ENCODE measurements at regions not wholly inside any gene's neighbourhood (a gene's known extent, or its start where the extent isn't known, plus 50 kb on each side); places are given as distances from the start of the nearest gene placed in this dataset.

GRCh38 chr5:142391058-142391845 is 66.4 kb upstream of the SPRY4 start:
- no peak for DNase-seq
- H3K9me3 ChIP-seq (ENCODE audit: insufficient read depth, low read depth): peaks cover 7% of the 10 kb centered on the region
- H3K4me1 ChIP-seq (replicated peaks; ENCODE audit: insufficient read depth): peaks cover 70% of the 10 kb centered on the region
- intact Hi-C loops (cut with micrococcal nuclease; ENCODE audit: unreplicated experiment): no loop called here
- ChIA-PET CTCF (no interaction called here), POLR2A (ENCODE audit: unreplicated experiment) (no interaction called here)
- peaks cover 55% of the 10 kb centered on the region for H3F3A ChIP-seq (ENCODE audit: insufficient read depth, low read depth)
- H3K4me3 ChIP-seq: peak overlapping the region; percentile 36; the same call in 1 of the 2 replicates
- no peaks in the 10 kb centered on the region for H4K20me1 ChIP-seq (ENCODE audit: insufficient read depth)
- no TSS peak for BruUV-seq (replicated peaks)
- H3K9me2 ChIP-seq (ENCODE audit: insufficient read depth): no peaks in the 10 kb centered on the region
- peaks cover 27% of the 10 kb centered on the region for H3K36me3 ChIP-seq (ENCODE audit: low read depth)
- no peaks in the 10 kb centered on the region for H3K27me3 ChIP-seq (ENCODE audit: insufficient read depth, low read depth)
- TF ChIP-seq EZH2 (IDR thresholded peaks at IDR 0.05; ENCODE audit: low read depth) (no peak), CTCF (conservative IDR thresholded peaks at IDR 0.05) (no peak)
- H3K27ac ChIP-seq: peak overlapping the region; percentile 94
- no peak overlapping the region for H2AFZ ChIP-seq
- peaks cover 19% of the 10 kb centered on the region for H3K79me2 ChIP-seq (ENCODE audit: low read depth)
- peak overlapping the region; percentile 73 for H3K4me2 ChIP-seq

- Histone ChIP-seq H3K4me1 (replicated peaks; ENCODE audit: insufficient read depth) (peaks cover 77% of the 10 kb centered on the region), H3K79me2 (ENCODE audit: low read depth) (peaks cover 19% of the 10 kb centered on the region), H4K20me1 (ENCODE audit: insufficient read depth) (no peaks in the 10 kb centered on the region), H3K27ac (peak overlapping the region; percentile 94), H3K4me2 (peak overlapping the region; percentile 73), H3K36me3 (ENCODE audit: low read depth) (peaks cover 18% of the 10 kb centered on the region), H3K4me3 (peak overlapping the region; percentile 36; the same call in 1 of the 2 replicates), H3F3A (ENCODE audit: insufficient read depth, low read depth) (peaks cover 49% of the 10 kb centered on the region), H2AFZ (no peak overlapping the region), H3K9me3 (ENCODE audit: insufficient read depth, low read depth) (no peaks in the 10 kb centered on the region; the same call in 1 of the 2 replicates), H3K9me2 (ENCODE audit: insufficient read depth) (no peaks in the 10 kb centered on the region), H3K27me3 (ENCODE audit: insufficient read depth, low read depth) (no peaks in the 10 kb centered on the region)
- TF ChIP-seq EZH2 (IDR thresholded peaks at IDR 0.05; ENCODE audit: low read depth): no peak
- no peak for TF ChIP-seq CTCF (conservative IDR thresholded peaks at IDR 0.05)
- CTCF ChIA-PET: interaction anchor here (0.8 kb wide), 1 partner anchor 473 kb away, joined by 4 read pairs; no protein-coding TSS in a partner anchor
- intact Hi-C loops (cut with micrococcal nuclease; ENCODE audit: unreplicated experiment): no loop called here
- BruUV-seq (replicated peaks): no TSS peak
- DNase-seq: no peak
- POLR2A ChIA-PET (ENCODE audit: unreplicated experiment): no interaction called here
Observed at GRCh38 chr5:142390334-142390733, 65.5 kb upstream of the SPRY4 start.

GRCh38 chr5:142388696-142389095 is 63.9 kb upstream of the SPRY4 start:
- intact Hi-C loops (cut with micrococcal nuclease; ENCODE audit: unreplicated experiment): no loop called here
- Histone ChIP-seq H3K4me2 (peak overlapping the region; percentile 73), H4K20me1 (ENCODE audit: insufficient read depth) (no peaks in the 10 kb centered on the region)

More at GRCh38 chr5:142388696-142389095, 63.9 kb upstream of the SPRY4 start:
- BruUV-seq (replicated peaks): no TSS peak
- ChIA-PET CTCF (no interaction called here), POLR2A (ENCODE audit: unreplicated experiment) (no interaction called here)
- TF ChIP-seq EZH2 (IDR thresholded peaks at IDR 0.05; ENCODE audit: low read depth): no peak
- no peak for TF ChIP-seq CTCF (conservative IDR thresholded peaks at IDR 0.05)
- Histone ChIP-seq H3K4me1 (replicated peaks; ENCODE audit: insufficient read depth) (peaks cover 85% of the 10 kb centered on the region), H3F3A (ENCODE audit: insufficient read depth, low read depth) (peaks cover 54% of the 10 kb centered on the region), H3K9me2 (ENCODE audit: insufficient read depth) (no peaks in the 10 kb centered on the region), H3K79me2 (ENCODE audit: low read depth) (peaks cover 16% of the 10 kb centered on the region; the same call in 1 of the 2 replicates), H3K9me3 (ENCODE audit: insufficient read depth, low read depth) (no peaks in the 10 kb centered on the region), H3K27ac (peak overlapping the region; percentile 94), H2AFZ (no peak overlapping the region), H3K27me3 (ENCODE audit: insufficient read depth, low read depth) (no peaks in the 10 kb centered on the region), H3K4me3 (no peak overlapping the region), H3K36me3 (ENCODE audit: low read depth) (peaks cover 5% of the 10 kb centered on the region; the same call in 1 of the 2 replicates)
- peak in 1 of 2 experiments; percentile 86 for DNase-seq

Data from PC-9 (cell line).